ENCODE measurements at regions not wholly inside any gene's neighbourhood (a gene's known extent, or its start where the extent isn't known, plus 50 kb on each side); places are given as distances from the start of the nearest gene placed in this dataset.

GRCh38 chr1:235009561-235010306, 118.9 kb downstream of the TOMM20 start:
- no peak for DNase-seq

DNA sequence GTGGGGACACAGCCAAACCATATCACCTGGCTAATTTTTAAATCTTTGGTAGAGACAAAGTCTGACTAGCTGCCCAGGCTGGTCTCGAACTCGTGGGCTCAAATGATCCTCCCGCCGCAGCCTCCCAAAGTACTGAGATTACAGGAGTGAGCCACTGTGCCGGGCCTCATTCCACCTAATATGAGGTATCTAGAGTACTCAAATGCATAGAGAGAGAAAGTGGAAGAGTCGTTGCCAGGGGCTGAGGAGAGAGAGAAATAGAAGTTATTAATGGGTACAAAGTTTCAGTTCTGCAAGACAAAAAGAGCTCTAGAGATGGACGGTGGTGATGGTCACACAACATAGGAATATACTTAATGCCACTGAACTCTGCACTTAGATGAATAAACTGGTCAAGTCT, 119.6 kb downstream of the TOMM20 start:
- DNase-seq, result no peak

- DNase-seq, result no peak
These were observed 120.4 kb downstream of the TOMM20 start for GRCh38 chr1:235008239-235008638.

- no peak for DNase-seq
These were observed 121.8 kb downstream of the TOMM20 start for GRCh38 chr1:235006816-235007215.

DNA sequence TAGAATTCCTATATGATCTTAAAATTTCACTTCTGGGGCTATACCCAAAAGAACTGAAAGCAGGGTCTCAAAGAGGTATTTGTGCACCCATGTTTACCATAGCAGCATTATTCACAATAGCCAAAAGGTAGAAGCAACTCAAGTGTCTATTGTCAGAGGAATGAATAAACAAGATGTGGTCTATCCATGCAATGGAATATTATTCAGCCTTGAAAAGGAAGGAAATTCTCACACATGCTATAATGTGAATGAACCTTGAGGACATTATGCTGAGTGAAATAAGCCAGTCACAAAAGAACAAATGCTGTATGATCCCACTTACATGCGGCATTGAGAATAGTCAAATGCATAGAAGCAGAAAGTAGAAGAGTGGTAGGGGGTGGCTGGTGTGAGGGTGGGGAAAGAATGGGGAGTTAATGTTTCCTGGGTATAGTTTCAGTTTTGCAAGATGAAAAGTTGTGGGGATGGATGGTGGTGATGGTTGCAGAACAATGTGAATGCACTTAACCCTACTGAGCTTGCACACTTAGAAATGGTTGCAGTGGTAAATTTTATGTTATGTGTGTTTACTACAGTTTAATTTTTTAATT, 122.4 kb downstream of the TOMM20 start:
- DNase-seq, result no peak

DNA sequence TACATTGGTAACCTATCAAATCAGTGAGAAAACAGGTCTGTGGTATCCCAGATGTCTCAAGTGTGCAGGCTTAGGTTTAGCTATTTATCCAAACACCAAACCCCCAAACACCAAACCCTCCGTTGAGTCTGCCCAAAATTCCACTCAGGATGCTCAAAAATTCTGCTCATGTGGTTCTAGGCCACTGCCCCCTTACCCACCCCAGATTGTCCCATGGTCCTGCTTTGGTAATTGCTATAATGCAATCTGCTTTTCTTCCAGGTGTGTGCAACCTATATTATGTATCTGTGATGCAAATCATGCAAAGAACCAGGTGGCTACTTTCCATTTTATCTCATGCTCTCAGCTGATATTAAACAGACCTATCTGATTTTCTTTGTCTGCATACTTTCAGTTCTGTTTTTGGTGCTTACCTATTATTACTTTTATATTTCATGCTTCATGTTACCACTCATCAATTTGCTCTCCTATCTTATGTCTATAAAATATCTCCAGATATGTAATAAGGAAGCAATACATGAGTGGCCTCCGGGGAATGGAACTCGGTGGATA, 123.7 kb downstream of the TOMM20 start:
- DNase-seq, result no peak

DNA sequence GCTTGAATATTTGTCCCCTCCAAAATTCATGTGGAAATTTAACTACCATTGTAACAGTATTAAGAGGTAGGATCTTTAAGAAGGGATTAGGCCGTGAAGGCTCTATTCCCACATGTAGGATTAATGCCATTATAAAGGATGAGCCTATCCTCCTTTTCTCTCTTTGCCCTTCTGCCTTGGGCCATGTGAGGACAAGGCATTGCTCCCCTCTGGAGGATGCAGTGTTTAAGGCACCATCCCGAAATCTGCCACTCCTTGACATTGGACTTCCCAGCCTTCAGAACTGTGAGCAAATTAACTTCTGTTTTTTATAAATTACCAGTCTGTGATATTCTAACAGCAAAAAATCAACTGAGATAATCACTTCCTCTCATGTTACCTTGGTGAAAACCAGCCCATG, 124.4 kb downstream of the TOMM20 start:
- no peak for DNase-seq

DNA sequence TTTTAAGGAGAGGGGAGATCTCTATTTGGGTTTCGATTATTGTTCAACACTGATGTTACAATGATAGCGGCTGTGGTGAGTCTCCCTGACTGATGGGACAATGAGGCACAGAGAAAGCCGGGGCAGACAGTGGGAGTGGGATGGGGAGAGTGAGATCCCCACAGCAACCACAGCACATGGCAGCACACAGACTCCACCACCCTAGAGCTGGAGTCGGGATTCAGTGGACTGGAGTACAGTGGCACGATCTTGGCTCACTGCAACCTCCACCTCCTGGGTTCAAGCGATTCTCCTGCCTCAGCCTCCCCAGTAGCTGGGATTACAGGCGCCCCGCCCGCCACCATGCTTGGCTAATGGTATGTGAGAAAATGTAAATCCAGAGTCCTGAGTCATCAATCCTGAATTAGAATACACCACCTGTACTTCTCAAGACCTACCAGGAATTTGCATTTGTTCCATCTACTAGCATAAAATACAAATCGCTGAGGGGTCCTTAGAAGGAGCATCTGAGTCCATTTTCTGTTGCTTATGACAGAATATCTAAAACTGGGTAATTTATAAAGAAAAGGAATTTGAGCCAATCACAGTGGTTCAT, 125.8 kb downstream of the TOMM20 start:
- no peak for DNase-seq

GRCh38 chr1:234999513-234999940, 129.1 kb downstream of the TOMM20 start:
- no peak for DNase-seq

DNA sequence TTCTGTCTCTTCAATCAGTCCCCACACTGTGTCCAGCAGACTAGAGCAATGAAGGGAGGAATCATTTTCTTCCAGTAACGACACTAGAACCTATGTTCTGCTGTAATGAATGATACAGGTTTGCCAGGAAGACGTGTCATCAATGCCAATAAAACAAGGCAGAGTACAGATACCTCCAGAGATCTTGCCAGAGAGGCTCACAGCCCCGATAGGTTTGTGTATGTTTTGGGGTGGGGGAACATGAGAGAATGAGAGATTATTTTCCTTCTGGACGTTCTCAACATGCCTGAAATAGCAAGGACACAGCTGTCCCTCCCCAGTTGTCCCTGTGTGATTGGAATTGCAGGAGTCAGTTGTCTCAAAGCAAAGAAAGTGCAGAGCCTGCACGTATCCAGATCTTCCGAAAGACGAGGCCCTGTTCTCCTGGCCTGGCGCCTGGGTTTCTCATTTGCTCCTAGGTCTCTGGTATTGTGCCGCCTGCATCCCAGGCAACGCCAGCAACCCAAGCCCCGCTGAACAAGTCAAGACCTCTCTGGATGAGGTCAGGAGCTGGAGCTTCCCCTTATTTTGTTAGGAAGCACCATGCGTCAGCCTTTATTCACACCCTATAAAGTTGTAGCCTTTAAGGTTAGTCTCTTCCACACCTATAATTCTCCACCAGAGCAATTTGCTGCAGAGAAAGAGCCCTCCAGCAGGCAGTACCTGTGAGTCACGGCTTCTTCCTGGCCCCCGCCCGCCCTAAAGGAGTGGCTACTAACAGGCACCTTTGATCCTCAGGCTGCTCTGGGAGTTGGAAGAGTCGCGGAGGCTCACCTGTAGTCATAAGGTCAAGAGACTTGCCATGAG, 130.5 kb downstream of the TOMM20 start:
- DNase-seq, result no peak

DNA sequence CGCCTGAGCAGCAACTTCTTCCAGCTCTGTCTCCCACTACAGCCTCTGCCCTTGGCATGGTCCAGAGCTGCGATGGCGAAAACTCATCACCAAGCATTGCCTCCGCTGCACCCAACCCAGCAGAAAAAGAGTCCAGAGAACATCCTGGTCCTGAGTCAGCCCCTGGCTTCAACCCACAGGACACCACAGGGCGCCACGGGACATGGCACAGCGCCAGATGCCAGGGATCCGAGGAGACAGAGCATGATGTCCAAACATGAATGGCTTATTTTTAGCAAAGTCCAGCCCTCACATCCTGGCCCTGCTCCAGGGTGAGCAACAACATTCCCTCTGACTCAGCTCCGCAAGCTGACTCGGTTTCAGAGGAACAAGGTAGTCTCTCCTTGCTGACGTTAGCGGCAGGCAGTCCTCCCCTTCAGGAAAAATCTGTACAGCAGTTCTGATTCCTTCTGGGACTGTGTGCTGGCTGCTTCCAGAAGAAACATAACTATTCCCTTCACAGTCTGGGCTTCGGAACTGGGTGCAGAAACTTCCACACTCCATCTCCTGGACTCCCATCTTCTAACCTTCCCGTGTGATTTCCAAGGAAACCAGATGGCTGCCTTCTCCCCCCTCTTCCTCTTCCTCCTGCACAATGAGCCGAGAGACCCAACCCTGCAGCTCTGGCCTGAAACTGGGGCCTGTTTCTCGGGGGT, 131.3 kb downstream of the TOMM20 start:
- DNase-seq, result no peak

DNA sequence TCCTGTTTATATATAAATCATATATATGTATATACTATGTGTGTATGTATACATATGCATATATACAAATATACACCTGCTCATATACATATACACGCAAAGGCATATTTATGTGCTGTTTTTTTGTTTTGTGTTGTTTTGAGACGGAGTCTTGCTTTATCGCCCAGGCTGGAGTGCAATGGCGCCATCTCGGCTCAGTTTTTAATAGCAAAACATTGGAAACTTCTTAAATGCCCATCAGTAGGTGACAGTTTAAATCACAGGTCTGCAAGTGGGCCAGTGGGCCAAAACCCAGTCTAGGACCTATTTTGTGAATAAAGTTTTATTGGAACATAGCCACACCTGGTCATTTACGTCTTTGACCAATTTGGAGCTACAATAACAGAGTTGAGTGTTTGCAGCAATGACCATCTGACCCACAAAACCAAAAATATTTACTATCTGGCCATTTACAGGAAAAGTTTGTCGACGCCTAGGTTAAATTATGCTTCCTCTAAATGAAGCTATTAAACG, 132.3 kb downstream of the TOMM20 start:
- no peak for DNase-seq

DNA sequence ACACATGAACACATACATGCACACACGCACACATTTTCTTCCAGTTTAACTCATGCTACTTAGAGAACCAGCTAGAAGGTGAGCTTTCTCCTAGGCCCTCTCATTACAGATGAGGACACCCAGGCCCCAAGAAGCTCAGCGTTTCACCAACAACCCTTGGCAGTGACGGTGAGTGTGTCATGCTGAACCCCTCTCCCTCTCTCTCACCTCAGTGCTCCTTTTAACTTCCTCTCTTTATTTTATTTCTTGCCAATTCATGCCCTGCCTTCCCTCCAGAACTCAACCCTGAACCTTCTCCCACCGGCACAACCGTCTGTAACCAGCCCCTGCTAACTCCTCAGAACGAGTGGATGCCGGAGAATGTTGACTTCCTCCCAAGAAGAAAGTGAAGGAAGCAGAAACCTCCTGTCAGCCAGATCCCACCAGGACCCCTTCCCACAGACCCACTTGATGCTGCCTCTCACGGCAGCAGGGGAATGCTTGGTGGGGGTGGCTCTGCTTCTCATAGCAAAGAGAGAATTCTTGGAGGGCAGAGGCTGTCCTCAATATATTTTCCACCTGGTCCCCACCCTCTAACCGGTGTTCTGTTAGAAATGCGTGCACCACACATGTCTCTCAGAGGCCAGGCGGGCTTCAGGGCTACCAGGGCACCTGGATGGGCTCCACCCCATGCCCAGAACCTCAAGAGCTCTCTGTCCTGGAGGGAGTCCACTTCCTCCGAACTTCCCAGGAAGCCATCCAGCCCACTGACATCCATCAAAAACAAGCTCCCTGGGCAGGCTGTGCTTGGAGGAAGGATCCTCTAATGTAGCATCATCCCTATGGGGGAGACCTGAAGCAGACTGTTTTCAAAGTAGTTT, 134.0 kb downstream of the TOMM20 start:
- no peak for DNase-seq

- no peak for DNase-seq
These were observed 136.6 kb downstream of the TOMM20 start for GRCh38 chr1:234992065-234992464.

- no peak for DNase-seq
These were observed 137.5 kb downstream of the TOMM20 start for GRCh38 chr1:234990874-234991801.

GRCh38 chr1:234990328-234990675, 138.3 kb downstream of the TOMM20 start:
- DNase-seq, result no peak

- DNase-seq, result no peak
These were observed 138.9 kb downstream of the TOMM20 start for GRCh38 chr1:234989479-234990327.

- no peak for DNase-seq
These were observed 139.6 kb downstream of the TOMM20 start for GRCh38 chr1:234989019-234989418.

GRCh38 chr1:234988536-234988935, 140.1 kb downstream of the TOMM20 start:
- no peak for DNase-seq

All from hematopoietic multipotent progenitor cell treated with erythropoietin and hydrocortisone succinate and interleukin-3 and kit ligand, for 4 days (in vitro differentiated cells).